IPS DF 6.9 (cell line): ENCODE measurements at regions not wholly inside any gene's neighbourhood (a gene's known extent, or its start where the extent isn't known, plus 50 kb on each side); places are given as distances from the start of the nearest gene placed in this dataset.

ENCODE experiments used
- DNase-seq: peaks from one replicate; pipeline ENCODE4 v3.0.0-alpha.2; 2013; ENCODE audit warnings: low read depth, low spot score
- H3K27ac ChIP-seq: one replicate; pipeline ENCODE4 v1.5.1; 2013; ENCODE audit warnings: low read length, control low read depth
- H3K27me3 ChIP-seq: 2 replicates; pipeline ENCODE4 v1.6.1; 2013; ENCODE audit warnings: mild to moderate bottlenecking, low read length; ENCODE audit not compliant: control insufficient read depth, insufficient read depth
- H3K36me3 ChIP-seq: 2 replicates; pipeline ENCODE4 v1.6.1; 2013; ENCODE audit warnings: low read length; ENCODE audit not compliant: control insufficient read depth, insufficient read depth
- H3K4me1 ChIP-seq: 2 replicates; pipeline ENCODE4 v1.6.1; 2013; ENCODE audit warnings: low read length; ENCODE audit not compliant: control insufficient read depth, insufficient read depth
- H3K4me3 ChIP-seq: 2 replicates; pipeline ENCODE4 v1.5.1; 2013; ENCODE audit warnings: mild to moderate bottlenecking, low read length
- H3K9me3 ChIP-seq: 2 replicates; pipeline ENCODE4 v1.6.1; 2013; ENCODE audit warnings: low read length, inconsistent platforms; ENCODE audit not compliant: control insufficient read depth, insufficient read depth
- whole genome bisulfite sequencing: extraction: QIAGEN DNeasy Blood & Tissue Kit; methylation state at CpG from one replicate; pipeline ENCODE4 v1.1.7; 2013; ENCODE audit warnings: mixed read lengths, missing lambda C conversion rate; ENCODE audit not compliant: insufficient read length, insufficient coverage; 5-methylcytosine and 5-hydroxymethylcytosine counted together

DNA sequence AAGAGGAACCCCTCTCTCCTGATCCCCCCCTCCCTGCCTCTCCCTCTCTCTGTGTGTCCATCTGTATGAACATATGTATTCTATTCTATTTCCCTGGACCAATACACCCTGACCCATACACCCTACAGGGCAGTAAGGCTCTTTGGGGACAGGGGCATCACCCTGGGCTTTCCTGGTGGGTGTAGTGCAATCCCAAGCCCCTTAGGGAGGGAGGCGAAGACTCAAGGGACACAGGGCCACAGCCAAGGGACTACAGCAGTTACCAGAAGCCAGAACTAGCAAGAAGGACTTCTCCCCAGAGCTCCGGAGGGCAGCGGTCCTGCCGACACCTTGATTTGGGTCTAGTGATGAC is 214.2 kb upstream of the RAB6C start:
- Histone ChIP-seq H3K9me3 (no peaks in the 10 kb centered on the region), H3K4me3 (no peak overlapping the region), H3K27ac (no peak overlapping the region), H3K36me3 (no peaks in the 10 kb centered on the region), H3K27me3 (no peaks in the 10 kb centered on the region), H3K4me1 (no peaks in the 10 kb centered on the region)
- no peak for DNase-seq
- no CpG with 5 or more reads among the region's 4 CpGs for WGBS

DNA sequence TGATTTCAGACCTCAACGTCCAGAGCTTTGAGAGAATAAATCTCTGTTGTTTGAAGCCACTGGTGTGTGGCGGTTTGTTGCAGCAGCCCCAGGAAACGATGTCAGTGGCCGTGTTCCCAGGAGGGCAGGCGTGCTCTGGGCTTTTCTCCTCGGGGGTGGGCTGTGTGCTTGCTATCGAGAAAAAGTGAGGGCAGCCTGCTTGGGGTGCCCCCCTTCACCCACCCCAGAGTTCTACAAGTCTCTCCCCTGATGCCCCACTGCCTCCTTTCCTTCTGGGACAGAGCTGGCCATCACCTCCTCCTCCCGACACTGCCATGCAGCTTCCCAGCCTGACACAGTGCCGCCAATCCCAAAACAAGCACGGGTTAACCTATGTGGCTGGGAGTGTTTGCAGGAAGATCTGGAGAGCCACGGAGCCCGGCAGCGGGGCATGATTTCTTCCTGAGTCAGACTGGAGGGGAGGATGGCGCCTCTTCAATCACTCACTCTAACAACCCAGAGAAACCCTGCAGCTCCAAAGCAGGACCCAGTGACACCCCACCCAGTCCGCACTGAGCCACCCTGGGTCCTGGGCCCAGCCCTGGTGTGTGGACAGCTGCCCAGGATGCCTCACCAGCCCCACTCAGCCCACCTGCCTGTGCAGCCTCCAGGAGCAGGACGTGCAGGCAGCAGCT is 213.7 kb upstream of the RAB6C start:
- no CpG with 5 or more reads among the region's 16 CpGs for whole genome bisulfite sequencing
- DNase-seq = no peak
- Histone ChIP-seq H3K9me3 (no peaks in the 10 kb centered on the region), H3K4me3 (no peak overlapping the region), H3K27ac (no peak overlapping the region), H3K4me1 (no peaks in the 10 kb centered on the region), H3K36me3 (no peaks in the 10 kb centered on the region), H3K27me3 (no peaks in the 10 kb centered on the region)

DNA sequence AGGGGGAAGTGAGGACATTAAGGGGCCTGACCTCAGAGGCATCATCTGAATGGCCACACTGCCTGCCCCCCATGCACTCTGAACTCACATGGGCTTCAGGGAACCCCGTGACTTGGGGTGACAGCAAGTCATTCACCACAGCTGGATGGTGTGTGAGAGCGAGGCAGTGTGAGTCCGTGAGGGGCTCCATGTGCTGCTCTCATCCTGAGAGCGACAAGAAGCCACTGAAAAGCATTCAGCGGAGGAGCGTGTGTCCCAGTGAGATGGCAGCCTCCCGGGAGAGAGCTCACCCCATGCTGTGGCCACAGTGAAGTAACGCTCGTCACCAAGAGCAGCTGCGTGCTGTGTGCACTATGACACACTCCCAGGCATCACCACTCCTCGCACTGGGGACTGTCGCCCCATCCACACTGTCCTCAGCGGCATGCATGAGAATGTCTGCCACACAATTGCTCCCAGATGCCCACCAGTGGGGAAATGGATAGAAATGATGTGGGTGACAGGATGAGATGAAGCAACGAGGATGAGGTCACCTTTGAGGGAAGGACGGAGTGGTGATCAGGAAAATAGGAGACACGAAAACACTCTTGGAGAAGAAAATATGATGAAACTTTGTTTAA is 213.0 kb upstream of the RAB6C start:
- H3K4me3 ChIP-seq = no peak overlapping the region
- H3K9me3 ChIP-seq = no peaks in the 10 kb centered on the region
- no peak for DNase-seq
- no peak overlapping the region for H3K27ac ChIP-seq
- H3K4me1 ChIP-seq = no peaks in the 10 kb centered on the region
- WGBS = no CpG with 5 or more reads among the region's 16 CpGs
- H3K27me3 ChIP-seq = no peaks in the 10 kb centered on the region
- no peaks in the 10 kb centered on the region for H3K36me3 ChIP-seq

DNA sequence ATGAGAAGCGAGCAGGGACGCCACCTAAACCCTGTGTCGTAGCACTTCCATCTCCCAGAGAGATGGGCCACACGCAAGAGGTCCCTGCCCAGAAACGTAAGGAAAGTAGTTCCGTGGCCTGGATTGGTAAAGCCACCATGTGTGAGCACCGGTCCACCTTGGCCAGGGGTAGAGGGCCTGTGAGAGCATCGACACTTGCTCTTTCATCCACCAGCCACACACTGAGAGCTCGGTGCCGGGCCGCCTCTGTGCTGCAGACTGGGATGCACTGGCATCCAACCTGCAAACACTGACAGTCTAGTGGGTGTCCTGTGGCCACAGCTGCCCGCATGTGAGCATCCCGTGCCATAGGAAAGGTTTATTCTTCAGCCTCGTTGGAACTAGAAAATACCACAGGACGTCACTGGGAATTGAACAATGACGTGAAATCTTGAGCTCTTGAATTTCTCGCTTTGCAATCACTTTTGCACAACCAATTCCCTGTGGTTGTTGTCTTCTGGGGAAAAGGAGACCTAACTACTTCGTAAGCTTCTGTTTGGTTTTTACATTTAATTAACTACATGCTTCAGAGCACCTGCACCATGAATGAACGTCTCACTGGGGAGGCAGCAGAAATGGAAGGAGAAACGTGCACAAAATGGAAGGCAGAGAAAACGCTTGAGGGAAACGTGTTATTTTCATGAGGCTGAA is 212.0 kb upstream of the RAB6C start:
- DNase-seq = no peak
- Histone ChIP-seq H3K4me3 (no peak overlapping the region), H3K36me3 (no peaks in the 10 kb centered on the region), H3K27me3 (no peaks in the 10 kb centered on the region), H3K9me3 (no peaks in the 10 kb centered on the region), H3K4me1 (no peaks in the 10 kb centered on the region), H3K27ac (no peak overlapping the region)
- WGBS = no CpG with 5 or more reads among the region's 22 CpGs

DNA sequence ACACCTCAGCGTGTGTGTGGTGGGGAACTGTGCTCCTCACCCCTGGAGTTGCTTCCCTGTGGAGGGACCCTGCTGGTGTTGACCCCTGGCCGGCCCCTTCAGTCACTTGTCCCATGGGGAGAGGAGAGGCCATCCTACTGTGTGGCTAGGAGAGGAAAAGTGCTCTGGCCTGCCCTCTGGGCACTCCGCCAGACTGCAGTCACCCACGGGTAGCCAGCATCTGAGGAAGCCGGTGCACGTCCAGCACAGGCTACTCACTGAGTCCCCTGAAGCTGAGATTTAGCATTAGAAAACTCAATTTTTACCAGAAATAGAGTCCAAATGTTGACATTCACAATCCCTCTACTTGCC is 211.5 kb upstream of the RAB6C start:
- H3K27ac ChIP-seq = no peak overlapping the region

DNA sequence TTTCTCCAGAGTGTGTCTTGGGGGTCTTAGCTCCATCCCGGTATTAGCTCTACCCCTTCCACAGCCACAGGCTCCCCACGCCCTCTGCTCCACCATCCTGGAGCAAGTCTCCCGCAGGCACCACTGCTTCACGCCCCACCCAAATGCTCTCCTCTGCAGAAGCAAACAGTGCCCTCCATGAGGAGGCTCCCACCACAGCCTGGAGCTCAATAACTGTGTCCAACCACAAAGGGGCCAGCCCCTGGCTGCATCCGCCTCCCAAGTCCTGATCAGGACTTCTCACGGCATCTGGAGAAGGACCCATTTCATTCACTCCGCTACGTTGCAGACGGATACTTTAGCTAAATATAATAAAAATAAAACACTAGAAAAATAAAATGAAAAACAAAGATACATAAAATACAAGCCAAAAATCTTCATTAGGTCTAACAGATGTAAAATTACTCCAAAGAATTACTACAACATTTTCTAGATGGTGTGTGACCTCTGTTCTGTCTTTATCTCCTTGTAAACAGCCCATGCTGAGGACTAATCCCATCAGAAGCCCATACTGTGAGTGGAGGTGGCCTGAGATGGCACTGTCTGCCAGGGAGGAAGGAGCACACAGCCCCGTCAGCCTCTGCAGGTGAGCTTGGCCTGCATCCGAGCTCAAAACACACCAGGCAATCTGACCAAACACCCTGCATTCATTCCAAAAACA is 210.8 kb upstream of the RAB6C start:
- no peaks in the 10 kb centered on the region for H3K27me3 ChIP-seq
- H3K36me3 ChIP-seq = no peaks in the 10 kb centered on the region
- H3K4me1 ChIP-seq = no peaks in the 10 kb centered on the region
- no CpG with 5 or more reads among the region's 11 CpGs for WGBS
- H3K9me3 ChIP-seq = no peaks in the 10 kb centered on the region
- H3K27ac ChIP-seq = no peak overlapping the region
- no peak for DNase-seq
- H3K4me3 ChIP-seq = no peak overlapping the region

More for the DNA sequence above, 211.5 kb upstream of the RAB6C start:
- no peaks in the 10 kb centered on the region for H3K27me3 ChIP-seq
- no CpG with 5 or more reads among the region's 6 CpGs for WGBS
- H3K4me3 ChIP-seq = no peak overlapping the region
- H3K36me3 ChIP-seq = no peaks in the 10 kb centered on the region
- no peak for DNase-seq
- H3K4me1 ChIP-seq = no peaks in the 10 kb centered on the region
- H3K9me3 ChIP-seq = no peaks in the 10 kb centered on the region

DNA sequence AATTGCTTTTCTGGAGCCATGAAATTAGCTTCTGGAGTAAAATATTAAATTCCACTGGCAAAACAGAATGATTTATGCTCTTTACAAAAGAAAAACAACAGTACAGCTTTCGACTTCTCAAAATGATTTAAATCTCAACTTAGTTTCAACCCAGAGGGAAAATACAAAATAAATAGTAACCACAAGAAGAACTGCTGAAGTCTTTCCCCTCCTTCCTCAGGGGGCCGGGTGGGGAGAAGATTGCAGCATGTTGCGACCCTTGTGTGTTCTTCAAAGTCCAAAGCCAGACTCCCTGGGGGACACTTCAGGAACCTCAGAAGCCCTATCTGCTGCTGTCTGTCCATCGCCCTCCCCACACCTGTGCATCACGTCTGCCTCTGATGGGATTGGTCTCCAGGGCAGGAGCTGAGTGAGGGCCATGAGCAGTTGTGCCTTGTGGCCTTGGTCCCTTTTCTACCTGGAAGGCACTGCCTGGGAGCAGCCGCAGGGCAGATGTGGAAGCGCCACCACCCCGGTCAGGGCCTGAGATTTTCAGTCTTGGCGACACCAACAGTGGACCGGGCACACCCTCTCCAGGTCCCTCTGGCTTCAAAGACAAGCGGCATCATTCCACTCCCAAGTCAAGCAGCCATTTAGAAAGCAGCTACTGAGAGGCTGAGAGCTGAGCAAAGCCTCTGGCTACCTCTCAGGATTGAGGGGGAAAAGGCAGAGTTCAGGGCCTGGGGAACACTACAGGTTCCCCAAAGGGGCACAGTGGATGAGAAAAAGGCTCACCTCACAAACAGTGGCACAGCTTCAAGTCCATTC is 210.1 kb upstream of the RAB6C start:
- H3K36me3 ChIP-seq = no peaks in the 10 kb centered on the region
- H3K4me3 ChIP-seq = no peak overlapping the region
- H3K9me3 ChIP-seq = no peaks in the 10 kb centered on the region
- no peaks in the 10 kb centered on the region for H3K4me1 ChIP-seq
- no CpG with 5 or more reads among the region's 11 CpGs for WGBS
- DNase-seq = no peak
- no peaks in the 10 kb centered on the region for H3K27me3 ChIP-seq
- no peak overlapping the region for H3K27ac ChIP-seq

DNA sequence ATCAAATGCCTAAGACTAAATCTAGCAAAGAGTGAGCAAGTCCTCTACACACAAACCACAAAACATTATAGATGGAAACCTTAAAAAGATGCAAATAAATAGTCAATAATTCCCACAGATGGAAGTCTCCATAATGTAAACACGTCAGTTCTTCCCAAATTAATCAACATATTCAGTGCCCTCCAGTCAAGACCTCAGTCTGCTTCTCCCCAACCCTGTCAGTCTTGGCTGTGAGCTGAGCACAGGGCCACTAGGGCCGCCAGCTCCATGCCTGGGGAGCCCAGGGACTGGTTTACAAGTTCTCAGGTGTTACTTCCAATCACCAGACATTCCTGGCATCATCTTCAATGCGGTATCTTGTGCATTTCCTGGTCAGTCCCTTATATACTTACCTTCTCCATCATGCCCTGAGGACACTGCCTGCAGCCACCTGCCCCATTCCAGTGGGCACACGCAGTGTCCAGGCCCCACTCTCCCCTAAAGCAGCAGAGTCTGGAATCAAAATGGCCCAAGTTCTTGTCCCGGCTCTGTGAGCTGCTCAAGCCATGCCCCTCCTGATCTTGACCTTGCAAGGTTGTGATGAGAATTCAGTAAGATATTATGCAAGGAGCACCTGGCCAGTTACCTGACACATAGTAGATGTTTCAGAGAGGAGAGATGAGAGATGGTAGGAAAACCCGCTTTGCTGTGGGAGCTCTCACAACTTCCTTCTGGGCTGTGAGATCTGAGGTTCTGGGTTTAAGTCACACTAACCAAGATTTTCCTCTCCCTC is 207.9 kb upstream of the RAB6C start:
- DNase-seq = no peak
- no peaks in the 10 kb centered on the region for H3K36me3 ChIP-seq
- no peak overlapping the region for H3K27ac ChIP-seq
- H3K4me3 ChIP-seq = no peak overlapping the region
- no peaks in the 10 kb centered on the region for H3K27me3 ChIP-seq
- no CpG with 5 or more reads among the region's 6 CpGs for WGBS
- no peaks in the 10 kb centered on the region for H3K4me1 ChIP-seq
- H3K9me3 ChIP-seq = no peaks in the 10 kb centered on the region

DNA sequence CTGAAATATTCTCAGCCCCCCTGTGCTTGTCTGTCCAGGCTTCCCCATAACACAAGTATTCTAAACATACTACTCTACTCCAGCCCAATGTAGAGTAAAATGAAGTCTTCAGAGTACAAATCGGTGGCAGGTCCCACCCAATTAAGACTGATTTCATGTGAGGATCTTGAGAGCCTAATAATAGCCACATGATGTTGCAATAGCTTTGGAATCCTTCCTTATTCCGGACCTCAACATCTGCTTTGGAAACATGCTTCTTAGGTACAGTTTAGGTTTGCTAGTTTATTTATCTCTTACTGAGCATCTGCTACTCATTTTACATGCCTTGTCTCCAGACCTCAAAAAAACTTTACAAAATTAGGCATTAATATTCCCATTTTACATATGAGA is 207.3 kb upstream of the RAB6C start:
- Histone ChIP-seq H3K4me1 (no peaks in the 10 kb centered on the region), H3K36me3 (no peaks in the 10 kb centered on the region), H3K9me3 (no peaks in the 10 kb centered on the region), H3K27ac (no peak overlapping the region), H3K4me3 (no peak overlapping the region), H3K27me3 (no peaks in the 10 kb centered on the region)
- no CpG with 5 or more reads among the region's 2 CpGs for WGBS
- DNase-seq = no peak
